SH-SY5Y (cell line): ENCODE measurements at regions not wholly inside any gene's neighbourhood (a gene's known extent, or its start where the extent isn't known, plus 50 kb on each side); places are given as distances from the start of the nearest gene placed in this dataset.

ENCODE experiments used
- GATA2 ChIP-seq: IDR thresholded peaks from 2 replicates; pipeline ENCODE4 v1.6.1; 2011; ENCODE audit warnings: mild to moderate bottlenecking, low read depth, low read length
- GATA3 ChIP-seq: IDR thresholded peaks from 2 replicates; pipeline ENCODE4 v1.6.1; 2011; ENCODE audit warnings: low read depth, mild to moderate bottlenecking, low read length, moderate library complexity

DNA sequence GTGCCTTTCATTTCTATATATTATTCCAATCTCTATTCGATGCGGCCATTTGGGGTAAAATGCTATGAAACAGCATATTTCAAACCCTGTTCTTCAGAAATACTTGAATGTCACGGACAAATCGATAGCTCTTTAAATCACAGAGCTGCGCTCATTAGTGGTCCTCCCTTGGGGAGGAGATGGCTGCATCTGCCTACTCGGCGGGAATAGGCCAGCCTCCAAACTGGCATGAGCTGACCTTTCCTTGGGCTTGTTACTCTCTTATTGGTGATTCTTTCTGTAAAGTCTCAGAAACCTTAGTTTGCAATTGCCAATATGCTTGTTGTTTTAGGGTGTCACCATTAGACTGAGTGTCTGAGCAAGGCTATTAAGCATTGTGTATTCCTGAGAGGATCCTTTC is 120.9 kb downstream of the BDH1 start:
- no peak for TF ChIP-seq GATA2

DNA sequence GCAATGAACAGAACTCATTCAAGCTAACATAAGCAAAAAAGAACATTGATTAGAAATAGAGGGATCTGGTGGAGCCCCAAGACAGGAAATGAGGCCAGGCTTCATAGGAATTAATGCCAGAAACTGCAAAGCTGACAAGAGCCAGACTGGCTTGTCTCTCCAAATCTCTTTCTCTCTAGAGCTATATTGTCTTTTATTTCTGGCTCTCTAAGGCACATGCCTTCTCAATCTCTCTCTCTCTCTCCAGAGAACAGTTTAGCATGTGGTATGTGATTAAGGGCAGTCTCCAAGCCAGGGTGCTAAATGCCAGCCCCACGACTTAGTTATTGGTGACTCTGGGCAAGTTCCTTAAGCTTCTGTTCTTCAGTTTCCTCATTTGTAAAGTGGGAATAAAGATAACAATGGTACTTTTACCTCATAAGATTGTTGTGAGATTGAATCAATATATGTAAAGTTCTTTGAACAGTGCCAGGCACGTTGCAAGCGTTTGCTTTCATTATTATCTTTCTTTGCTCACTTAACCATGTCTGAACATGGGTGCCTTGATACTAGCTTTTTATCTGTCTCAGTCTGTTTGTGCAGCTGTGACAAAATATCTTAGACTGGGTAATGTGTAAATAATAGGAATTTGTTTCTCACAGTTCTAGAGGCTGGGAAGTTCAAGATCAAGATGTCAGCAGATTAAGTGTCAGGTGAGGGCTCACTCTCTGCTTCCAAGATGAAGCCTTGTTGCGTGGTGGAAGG is 123.2 kb downstream of the BDH1 start:
- TF ChIP-seq GATA2 (peak; percentile 42; the same call in 1 of the 2 replicates), GATA3 (peak; percentile 33; the same call in 1 of the 2 replicates)

DNA sequence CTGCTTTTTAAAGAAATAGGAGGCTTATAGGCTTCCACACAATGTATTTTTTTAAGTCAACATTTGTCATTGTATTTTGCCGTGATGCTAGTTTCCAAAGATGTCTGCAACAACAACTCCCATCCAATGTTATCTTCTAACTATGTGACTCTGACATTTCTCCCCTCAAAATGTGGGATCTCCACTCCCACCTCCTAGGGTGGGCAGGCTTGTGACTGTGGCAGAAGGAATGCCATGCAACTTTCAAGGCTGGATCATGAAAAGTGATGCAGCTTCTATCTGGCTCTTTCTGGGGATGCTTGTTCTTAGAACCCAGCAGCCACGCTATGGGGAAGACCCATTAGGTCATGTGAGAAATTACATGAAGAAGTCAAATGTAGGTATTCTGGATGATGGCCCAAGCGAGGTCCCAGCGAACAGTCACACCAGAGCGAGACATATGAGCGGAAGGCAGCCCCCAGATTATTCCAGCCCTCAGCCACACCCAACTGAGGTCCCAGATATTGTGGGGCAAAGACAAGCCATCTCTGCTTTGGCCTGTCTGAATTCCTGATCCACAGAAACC is 124.3 kb downstream of the BDH1 start:
- TF ChIP-seq GATA2 (no peak), GATA3 (no peak)

DNA sequence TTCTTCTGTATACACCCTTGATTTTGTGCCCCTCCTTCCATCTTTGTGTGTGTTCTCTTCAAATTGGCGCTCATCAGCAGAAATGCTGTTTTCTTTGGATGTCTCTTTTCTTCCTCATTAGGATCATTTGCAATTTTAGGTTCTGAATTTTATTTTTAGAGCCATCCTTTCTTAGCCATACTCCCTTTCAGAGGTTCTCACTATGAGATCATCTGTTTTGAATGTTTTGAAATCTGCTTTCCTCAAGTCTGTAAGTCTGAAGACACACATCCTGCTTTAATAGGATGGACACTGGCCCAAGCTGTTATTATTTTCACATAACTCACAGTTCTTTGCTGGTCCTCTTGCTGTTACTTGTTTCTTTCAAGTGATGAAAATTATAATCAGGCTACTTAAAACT is 124.8 kb downstream of the BDH1 start:
- TF ChIP-seq GATA3 (no peak), GATA2 (no peak)

DNA sequence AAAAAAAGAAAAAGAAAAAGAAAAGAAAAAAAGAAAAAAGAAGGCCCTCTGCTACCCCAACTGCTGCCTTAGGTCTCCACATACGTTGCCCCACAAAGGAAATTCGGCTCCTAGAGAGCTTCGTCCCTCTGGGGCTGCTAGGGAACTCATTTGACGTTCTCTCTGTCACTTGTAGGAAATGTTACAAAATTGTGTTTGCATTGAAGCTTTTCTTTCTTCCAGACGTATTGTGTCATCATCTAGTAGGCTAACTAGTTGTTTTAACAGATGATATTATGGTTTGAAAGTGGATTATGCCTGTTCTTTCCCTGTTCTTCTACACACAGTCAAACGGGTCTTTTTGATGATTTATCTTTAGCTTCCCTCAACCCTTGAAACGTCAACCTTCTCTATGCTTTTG is 125.3 kb downstream of the BDH1 start:
- TF ChIP-seq GATA2 (no peak), GATA3 (no peak)

DNA sequence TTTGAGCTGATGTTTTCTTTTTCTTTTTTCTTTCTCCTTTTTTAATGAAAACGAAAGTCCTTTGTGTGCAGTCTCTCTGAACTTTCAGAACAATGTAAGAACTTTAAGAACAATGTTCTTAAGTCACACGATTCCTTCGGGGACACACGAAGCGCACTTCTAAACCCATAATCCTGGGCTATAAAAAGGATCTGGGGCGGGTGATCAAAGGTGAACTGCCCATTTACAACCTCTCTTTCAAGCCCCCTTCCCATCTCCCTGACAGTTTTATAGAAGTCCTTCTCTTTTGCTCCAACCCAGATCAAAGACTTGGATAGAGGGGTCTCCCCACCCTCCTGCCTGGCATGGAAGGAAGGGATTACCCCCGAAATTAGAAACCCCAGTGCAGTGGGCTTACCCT is 126.8 kb downstream of the BDH1 start:
- TF ChIP-seq GATA3 (no peak), GATA2 (no peak)

DNA sequence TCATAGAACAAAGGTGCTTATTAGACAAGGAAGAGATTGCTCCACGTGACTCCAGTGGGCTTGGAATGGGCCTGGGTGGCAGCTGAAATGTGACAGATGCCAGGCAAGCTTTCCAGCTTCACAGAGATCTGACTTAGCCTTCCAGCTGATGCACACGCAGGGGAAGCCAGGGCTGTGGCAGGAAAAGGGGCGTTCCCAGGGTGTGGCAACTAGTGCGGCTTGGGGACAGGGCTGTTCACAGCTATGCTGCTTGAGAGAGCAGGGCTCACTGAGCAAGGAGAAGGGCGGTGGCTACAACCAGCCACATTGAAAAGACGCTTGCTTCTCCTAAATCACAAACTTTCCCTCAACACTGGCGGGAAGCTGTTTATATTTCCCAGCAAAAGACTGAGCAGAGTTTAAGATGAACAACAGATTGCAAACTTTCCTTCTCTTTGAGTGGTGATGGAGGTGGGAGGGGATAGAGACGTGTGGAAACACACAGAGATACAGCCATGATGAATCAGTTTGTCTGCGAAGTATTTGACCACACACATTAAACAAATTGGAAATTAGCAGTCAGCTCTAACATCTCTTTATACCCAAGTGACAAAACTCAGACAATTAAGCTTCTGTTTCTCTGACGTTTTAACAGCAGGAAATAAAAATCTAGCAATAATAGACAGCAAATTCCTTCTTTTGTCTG is 127.5 kb downstream of the BDH1 start:
- TF ChIP-seq GATA3: no peak
- no peak for TF ChIP-seq GATA2

DNA sequence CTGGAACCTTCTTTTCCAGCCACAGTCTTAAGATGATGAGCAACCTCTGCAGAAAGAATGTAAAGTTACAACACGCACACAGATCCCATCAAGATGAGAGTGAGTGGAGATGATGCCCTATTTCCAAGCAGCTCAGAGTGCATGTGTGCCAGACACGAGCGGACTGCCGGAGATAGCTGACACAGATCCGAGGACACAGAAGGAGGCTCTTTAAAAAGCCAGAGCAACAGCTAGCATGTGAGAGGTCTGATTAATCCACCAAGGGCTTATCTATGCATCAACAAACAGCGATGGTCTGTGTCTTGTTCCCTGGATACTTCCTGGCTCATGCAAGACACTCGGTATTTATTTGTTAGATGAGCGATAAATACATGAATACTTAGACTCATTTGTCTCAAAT is 128.6 kb upstream of the DLG1 start:
- TF ChIP-seq GATA2: peak; percentile 97
- TF ChIP-seq GATA3: peak; percentile 95

DNA sequence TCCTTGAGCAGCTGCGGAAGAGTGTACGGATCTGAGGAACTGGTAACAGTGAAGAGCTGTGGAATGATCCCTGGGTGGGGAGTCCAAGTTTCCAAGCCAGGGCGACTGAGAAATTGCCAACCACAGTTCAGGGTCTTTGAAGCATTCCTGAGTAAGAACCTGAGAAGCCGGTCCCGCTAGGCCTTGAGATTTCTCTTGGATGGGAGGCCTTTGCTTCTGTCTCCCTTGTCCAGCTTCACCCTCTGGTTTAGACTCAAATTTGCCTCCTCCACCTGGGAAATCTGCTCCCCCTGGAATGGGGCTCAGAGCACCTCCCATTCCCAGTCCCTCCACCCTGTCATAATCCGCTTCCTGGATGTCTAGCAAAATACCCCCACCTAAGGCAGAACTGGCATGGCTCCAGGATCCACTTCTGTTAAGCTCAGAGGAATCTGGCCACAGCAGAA is 127.7 kb upstream of the DLG1 start:
- TF ChIP-seq GATA2: no peak
- no peak for TF ChIP-seq GATA3

DNA sequence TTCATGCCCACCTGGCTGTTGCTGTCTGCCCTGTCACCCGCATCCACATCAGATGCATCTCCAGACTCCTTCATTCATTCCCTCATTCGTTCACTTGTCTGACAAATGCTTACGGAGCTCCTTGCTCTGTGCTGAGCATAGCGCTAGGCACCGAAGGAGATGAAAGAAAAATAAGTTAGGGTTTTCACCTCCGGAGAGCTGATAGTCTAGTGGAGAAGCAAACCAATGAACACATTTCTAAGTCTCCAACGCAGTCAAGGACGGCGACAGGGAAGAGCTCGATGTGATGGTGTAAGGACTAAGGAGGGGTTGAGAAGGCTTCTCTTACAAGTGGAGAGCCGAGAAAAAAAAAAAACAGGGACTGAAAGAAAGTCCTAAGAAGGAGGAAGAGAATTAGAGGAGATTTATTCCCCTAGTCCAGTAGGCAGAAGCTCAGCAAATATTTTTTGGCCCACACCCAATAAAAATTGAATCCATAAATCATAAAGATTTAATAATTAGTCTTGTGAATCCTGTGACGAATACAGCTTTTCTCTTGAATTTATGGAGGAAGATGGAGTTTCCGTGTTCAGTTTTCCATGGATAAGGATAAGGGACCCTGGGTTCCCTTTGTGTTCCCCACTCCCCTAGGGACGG is 127.2 kb upstream of the DLG1 start:
- no peak for TF ChIP-seq GATA2
- no peak for TF ChIP-seq GATA3

DNA sequence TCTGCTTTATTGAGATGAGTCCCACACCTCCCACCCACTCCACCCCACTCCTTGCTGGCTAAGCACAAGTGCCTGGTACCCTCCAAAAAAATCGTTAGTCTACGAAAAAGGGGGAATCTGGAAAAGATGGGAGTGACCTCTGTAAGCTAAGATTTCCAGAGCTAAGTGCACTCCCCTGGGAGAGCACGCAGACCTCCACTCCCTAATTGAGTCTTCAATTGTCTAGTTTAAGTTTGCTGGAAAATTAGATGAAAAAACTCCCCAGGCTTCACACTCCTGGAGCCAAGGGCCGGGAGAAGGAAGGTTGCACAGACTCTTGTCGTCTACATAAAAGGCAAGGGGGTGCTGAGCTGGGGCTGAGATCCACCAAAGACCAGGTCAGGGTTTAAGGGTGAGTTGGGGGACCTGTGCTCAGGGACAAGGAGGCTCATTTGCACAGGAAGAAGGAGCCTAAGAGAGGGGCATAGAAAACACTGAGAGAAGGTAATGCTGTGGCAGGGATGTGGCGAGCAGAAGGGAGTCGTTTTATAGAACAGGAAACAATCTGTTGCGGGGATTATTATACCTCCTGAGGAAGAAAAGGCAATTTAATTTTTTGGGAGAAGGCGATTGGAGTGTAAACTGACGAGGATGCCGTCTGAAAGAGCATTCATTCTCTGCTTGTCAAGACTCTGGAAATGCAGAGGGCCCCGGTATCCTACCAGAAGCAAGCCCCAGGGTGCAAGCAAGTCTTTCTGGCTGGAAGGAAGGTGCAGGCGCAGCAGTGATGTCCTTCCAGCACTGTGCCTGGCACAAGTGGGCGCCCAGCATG is 126.5 kb upstream of the DLG1 start:
- no peak for TF ChIP-seq GATA2
- no peak for TF ChIP-seq GATA3

DNA sequence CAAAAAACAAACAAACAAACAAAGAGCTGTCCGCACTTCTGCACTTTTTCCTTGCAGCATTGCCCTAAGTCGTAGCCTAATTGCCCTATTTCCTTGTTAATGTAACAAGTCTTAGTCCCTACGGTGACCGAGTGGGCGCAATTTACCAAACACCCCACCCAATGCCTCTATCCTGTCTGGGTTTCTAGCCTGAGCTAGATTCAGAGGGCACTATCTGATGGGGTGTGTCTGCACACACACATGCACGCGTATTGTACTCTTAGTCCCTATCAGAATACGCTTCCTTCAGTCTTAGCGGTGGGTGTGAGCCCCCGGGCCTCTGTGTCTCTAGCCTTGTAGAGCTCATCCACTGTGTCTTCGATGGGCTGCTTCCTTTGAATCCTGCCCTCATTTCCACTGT is 125.9 kb upstream of the DLG1 start:
- TF ChIP-seq GATA2 (no peak), GATA3 (no peak)

DNA sequence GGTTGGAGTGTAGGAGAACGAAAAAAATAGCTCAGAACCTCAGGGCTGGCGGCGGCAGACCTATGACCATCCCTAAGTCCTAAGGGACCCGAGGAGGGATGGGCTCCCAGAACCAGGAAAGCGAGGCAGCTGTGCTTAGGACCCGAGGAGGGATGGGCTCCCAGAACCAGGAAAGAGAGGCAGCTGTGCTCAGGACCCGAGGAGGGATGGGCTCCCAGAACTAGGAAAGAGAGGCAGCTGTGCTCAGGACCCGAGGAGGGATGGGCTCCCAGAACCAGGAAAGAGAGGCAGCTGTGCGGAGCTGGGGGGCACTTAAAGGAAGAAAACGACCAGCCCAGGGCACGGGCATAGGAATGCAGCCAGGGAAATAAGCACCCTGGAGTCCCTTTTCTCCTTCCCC is 125.0 kb upstream of the DLG1 start:
- TF ChIP-seq GATA3: no peak
- no peak for TF ChIP-seq GATA2

DNA sequence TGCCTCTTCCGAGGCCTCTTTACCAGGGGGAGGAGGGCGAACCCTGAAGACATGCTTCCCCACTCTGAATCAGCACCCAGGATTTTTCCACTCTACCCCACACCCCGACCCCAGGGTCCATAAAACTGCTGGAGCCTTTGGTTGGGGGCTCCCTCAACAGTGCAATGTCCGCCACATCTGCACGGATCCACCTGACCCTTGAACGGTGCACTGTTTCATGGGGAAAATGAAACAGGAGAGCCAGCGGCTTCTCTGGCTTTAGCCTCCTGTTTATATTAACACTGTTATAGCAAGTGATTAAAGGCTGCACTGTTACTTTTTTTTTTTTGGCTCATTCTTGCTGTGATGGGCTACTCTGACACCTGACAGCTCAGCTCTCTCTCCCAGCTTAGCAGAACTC is 124.1 kb upstream of the DLG1 start:
- TF ChIP-seq GATA2 (no peak), GATA3 (no peak)
